AG09319 (cell line): ENCODE measurements at regions not wholly inside any gene's neighbourhood (a gene's known extent, or its start where the extent isn't known, plus 50 kb on each side); places are given as distances from the start of the nearest gene placed in this dataset.

Experiments
- DNase-seq: peaks from one replicate; pipeline ENCODE4 v3.0.0-alpha.2; 2010; ENCODE audit warnings: low read depth; ENCODE audit errors: extremely low read depth
- TF ChIP-seq, protein P1 (sequence below): IDR thresholded peaks from 2 replicates; pipeline ENCODE4 v1.5.1; 2011; ENCODE audit warnings: low read depth, mild to moderate bottlenecking, inconsistent platforms, low read length, moderate library complexity

- TF ChIP-seq, protein P1, sequence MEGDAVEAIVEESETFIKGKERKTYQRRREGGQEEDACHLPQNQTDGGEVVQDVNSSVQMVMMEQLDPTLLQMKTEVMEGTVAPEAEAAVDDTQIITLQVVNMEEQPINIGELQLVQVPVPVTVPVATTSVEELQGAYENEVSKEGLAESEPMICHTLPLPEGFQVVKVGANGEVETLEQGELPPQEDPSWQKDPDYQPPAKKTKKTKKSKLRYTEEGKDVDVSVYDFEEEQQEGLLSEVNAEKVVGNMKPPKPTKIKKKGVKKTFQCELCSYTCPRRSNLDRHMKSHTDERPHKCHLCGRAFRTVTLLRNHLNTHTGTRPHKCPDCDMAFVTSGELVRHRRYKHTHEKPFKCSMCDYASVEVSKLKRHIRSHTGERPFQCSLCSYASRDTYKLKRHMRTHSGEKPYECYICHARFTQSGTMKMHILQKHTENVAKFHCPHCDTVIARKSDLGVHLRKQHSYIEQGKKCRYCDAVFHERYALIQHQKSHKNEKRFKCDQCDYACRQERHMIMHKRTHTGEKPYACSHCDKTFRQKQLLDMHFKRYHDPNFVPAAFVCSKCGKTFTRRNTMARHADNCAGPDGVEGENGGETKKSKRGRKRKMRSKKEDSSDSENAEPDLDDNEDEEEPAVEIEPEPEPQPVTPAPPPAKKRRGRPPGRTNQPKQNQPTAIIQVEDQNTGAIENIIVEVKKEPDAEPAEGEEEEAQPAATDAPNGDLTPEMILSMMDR: no peak
- DNase-seq: no peak
Observed at GRCh38 chr3:110741891-110742290, 329.7 kb upstream of the NECTIN3 start.

DNA sequence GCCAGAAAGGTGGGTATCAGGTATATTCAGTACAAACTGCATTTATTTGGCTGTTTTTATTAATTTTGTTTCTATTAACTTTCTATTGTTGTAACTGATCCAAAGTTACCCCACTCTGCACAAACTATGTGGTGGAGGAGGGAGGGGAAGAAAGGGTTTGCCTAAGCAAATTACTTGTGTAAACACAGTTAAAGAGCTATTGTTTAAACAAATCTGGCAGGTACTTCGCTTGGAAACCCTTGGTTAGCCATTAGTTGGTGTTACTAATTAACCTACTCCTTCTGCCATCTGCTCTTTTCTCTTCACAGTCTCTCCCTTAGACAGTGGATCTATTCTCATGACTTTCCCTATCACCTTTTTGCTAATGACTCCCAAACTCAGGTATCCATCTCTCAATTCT, 328.4 kb upstream of the NECTIN3 start:
- no peak for DNase-seq
- TF ChIP-seq, protein P1: no peak

- TF ChIP-seq, protein P1: no peak
- DNase-seq: no peak
Observed at GRCh38 chr3:110743984-110744383, 327.6 kb upstream of the NECTIN3 start.

DNA sequence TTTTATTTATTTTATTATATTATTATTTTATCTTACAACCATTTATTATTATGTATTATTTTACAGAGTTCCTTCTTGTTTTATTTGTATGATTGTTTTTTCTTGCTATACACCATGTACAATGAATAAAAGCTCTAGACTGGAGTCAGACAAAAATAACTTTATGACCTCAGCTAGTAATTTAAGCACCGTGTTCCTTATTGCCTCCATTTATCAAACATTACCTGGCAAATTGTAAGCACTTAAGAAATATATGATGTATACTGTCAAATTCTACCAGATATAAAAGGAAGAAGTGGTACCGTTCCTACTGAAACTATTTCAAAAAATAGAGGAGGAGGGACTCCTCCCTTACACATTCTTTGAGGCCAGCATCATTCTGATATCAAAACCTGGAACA, 326.9 kb upstream of the NECTIN3 start:
- DNase-seq: no peak
- TF ChIP-seq, protein P1: no peak

DNA sequence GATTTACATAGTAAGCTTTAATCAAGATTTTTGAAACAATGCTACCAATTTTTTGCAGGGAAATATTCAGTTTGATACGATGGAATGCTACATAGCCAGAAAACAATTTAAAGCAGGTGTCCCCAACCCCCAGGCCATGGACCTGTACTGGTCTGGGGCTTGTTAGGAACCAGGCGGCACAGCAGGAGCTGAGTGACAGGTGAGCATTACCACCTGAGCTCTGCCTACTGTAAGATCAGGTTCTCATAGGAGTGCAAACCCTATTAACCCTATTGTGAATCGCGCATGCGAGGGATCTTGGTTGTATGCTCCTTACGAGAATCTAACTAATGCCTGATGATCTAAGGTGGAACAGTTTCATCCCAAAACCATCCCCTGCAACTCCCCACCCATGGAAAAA, 322.6 kb upstream of the NECTIN3 start:
- no peak for DNase-seq
- TF ChIP-seq, protein P1: no peak

DNA sequence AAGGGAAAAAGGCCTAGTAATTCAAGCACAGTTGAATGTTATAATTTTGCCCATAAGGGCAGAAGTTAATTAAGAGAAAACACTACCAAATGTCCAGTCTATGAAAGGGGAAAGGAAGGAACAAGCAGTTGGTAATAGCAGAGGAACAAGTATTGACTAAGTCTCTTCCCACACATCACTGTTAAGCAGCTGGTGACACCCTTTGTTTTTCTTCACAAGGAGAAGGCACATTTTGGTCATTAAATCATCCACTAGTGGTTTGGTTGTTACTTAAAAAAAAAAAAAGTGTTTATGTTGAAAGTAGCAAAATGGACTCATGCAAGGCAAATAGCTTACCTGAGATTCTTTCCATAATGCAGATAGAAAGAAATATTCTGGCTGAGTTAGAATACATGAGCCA, 321.4 kb upstream of the NECTIN3 start:
- no peak for DNase-seq

GRCh38 chr3:110752307-110752706, 319.3 kb upstream of the NECTIN3 start:
- TF ChIP-seq, protein P1: no peak
- no peak for DNase-seq

More for the DNA sequence above, 321.4 kb upstream of the NECTIN3 start:
- TF ChIP-seq, protein P1: no peak
